WTC11 (cell line): ENCODE measurements at regions not wholly inside any gene's neighbourhood (a gene's known extent, or its start where the extent isn't known, plus 50 kb on each side); places are given as distances from the start of the nearest gene placed in this dataset.

Source experiments
- ATAC-seq: fragments of 200-7000 bp; cut with Tn5 transposase; 2 replicates; pipeline ENCODE4 v1.10.0; 2021; ENCODE audit warnings: mild to moderate bottlenecking, moderate library complexity
- CTCF ChIA-PET: fragments of 300-600 bp; sonication (Branson Sonifier 250); formaldehyde crosslinking; loops from one replicate; lab custom pipeline; 2021; ENCODE audit warnings: antibody characterized with exemption; lab: Charles Lee
- POLR2A ChIA-PET: fragments of 350-600 bp; sonication (Branson Sonifier 250); formaldehyde crosslinking; loops from one replicate; lab custom pipeline; 2021; ENCODE audit warnings: antibody characterized with exemption; lab: Charles Lee
- DNase-seq: peaks from one replicate; pipeline ENCODE4 v3.0.0; 2021; ENCODE audit warnings: low spot score
- H3K27ac Mint-ChIP-seq: 2 replicates; pipeline ENCODE4 v1.8.0; 2021; ENCODE audit warnings: mixed read lengths
- H3K27me3 Mint-ChIP-seq: 2 replicates; pipeline ENCODE4 v1.8.0; 2021; ENCODE audit warnings: low read depth, mild to moderate bottlenecking, moderate library complexity, mixed read lengths
- H3K36me3 Mint-ChIP-seq: 2 replicates; pipeline ENCODE4 v1.8.0; 2021; ENCODE audit warnings: mixed read lengths
- H3K4me1 Mint-ChIP-seq: 2 replicates; pipeline ENCODE4 v1.8.0; 2022; ENCODE audit warnings: mixed read lengths
- H3K4me3 Mint-ChIP-seq: 2 replicates; pipeline ENCODE4 v1.8.0; 2021; ENCODE audit warnings: mild to moderate bottlenecking, moderate library complexity, mixed read lengths
- H3K9me3 Mint-ChIP-seq: 2 replicates; pipeline ENCODE4 v1.8.0; 2021; ENCODE audit warnings: mixed read lengths
- ATF3 ChIP-seq: sonication (generic); formaldehyde crosslinking; conservative IDR thresholded peaks from 2 replicates; pipeline ENCODE4 v1.8.1; 2022; ENCODE audit warnings: mild to moderate bottlenecking, missing genetic modification reagents
- CTCF ChIP-seq: fragments of 200-600 bp; IDR thresholded peaks from 2 replicates; pipeline ENCODE4 v1.8.0; 2022; ENCODE audit warnings: antibody characterized with exemption
- NFE2L1 ChIP-seq: sonication (generic); formaldehyde crosslinking; IDR thresholded peaks from 2 replicates; pipeline ENCODE4 v1.8.1; 2023; ENCODE audit warnings: missing genetic modification reagents
- ZBTB21 ChIP-seq: sonication (generic); formaldehyde crosslinking; IDR thresholded peaks from 2 replicates; pipeline ENCODE4 v1.8.1; 2023; ENCODE audit warnings: mild to moderate bottlenecking, missing genetic modification reagents, borderline replicate concordance
- ZNF138 ChIP-seq: sonication (generic); formaldehyde crosslinking; conservative IDR thresholded peaks from 2 replicates; pipeline ENCODE4 v1.8.1; 2022; ENCODE audit warnings: mild to moderate bottlenecking, moderate library complexity, missing genetic modification reagents
- ZNF416 ChIP-seq: fragments of 250-450 bp; sonication (Bioruptor Pico); IDR thresholded peaks from 2 replicates; pipeline ENCODE4 v1.9.0; 2021; ENCODE audit warnings: mild to moderate bottlenecking, inconsistent platforms
- ZNF532 ChIP-seq: fragments of 250-450 bp; sonication (Bioruptor Pico); IDR thresholded peaks from 2 replicates; pipeline ENCODE4 v1.9.0; 2021; ENCODE audit warnings: mild to moderate bottlenecking, borderline replicate concordance
- TF ChIP-seq, protein P1 (sequence below): fragments of 250-450 bp; sonication (Bioruptor Pico); IDR thresholded peaks from 2 replicates; pipeline ENCODE4 v1.9.0; 2021; ENCODE audit warnings: mild to moderate bottlenecking
- TF ChIP-seq, protein P2 (sequence below): sonication (generic); formaldehyde crosslinking; IDR thresholded peaks from 2 replicates; pipeline ENCODE4 v1.8.1; 2023; ENCODE audit warnings: mild to moderate bottlenecking, missing genetic modification reagents
- TF ChIP-seq, protein P3 (sequence below): sonication (generic); formaldehyde crosslinking; conservative IDR thresholded peaks from 2 replicates; pipeline ENCODE4 v1.8.1; 2023; ENCODE audit warnings: mild to moderate bottlenecking, low read depth, missing genetic modification reagents, moderate library complexity

- H3K27ac Mint-ChIP-seq = no peak overlapping the region
- ATAC-seq = peak; percentile 77
- CTCF ChIA-PET = interaction anchor here (0.6 to 5.0 kb wide), 35 partner anchors 8 to 1225 kb away, joined by 3 to 45 read pairs (median 4); no protein-coding TSS in a partner anchor
These were observed 104.4 kb downstream of the IRX5 start for GRCh38 chr16:55035029-55035428.

More at GRCh38 chr16:55035029-55035428, 104.4 kb downstream of the IRX5 start:
- no peak for TF ChIP-seq ZBTB21
- TF ChIP-seq, protein P1, sequence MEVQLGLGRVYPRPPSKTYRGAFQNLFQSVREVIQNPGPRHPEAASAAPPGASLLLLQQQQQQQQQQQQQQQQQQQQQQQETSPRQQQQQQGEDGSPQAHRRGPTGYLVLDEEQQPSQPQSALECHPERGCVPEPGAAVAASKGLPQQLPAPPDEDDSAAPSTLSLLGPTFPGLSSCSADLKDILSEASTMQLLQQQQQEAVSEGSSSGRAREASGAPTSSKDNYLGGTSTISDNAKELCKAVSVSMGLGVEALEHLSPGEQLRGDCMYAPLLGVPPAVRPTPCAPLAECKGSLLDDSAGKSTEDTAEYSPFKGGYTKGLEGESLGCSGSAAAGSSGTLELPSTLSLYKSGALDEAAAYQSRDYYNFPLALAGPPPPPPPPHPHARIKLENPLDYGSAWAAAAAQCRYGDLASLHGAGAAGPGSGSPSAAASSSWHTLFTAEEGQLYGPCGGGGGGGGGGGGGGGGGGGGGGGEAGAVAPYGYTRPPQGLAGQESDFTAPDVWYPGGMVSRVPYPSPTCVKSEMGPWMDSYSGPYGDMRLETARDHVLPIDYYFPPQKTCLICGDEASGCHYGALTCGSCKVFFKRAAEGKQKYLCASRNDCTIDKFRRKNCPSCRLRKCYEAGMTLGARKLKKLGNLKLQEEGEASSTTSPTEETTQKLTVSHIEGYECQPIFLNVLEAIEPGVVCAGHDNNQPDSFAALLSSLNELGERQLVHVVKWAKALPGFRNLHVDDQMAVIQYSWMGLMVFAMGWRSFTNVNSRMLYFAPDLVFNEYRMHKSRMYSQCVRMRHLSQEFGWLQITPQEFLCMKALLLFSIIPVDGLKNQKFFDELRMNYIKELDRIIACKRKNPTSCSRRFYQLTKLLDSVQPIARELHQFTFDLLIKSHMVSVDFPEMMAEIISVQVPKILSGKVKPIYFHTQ = no peak
- TF ChIP-seq ATF3 (CRISPR knock-in tag) = no peak
- no peak for TF ChIP-seq ZNF532 (CRISPR knock-in tag)
- peak; percentile 65 for TF ChIP-seq CTCF
- no peak for TF ChIP-seq ZNF138
- TF ChIP-seq NFE2L1 (CRISPR knock-in tag) = no peak
- TF ChIP-seq, protein P2, sequence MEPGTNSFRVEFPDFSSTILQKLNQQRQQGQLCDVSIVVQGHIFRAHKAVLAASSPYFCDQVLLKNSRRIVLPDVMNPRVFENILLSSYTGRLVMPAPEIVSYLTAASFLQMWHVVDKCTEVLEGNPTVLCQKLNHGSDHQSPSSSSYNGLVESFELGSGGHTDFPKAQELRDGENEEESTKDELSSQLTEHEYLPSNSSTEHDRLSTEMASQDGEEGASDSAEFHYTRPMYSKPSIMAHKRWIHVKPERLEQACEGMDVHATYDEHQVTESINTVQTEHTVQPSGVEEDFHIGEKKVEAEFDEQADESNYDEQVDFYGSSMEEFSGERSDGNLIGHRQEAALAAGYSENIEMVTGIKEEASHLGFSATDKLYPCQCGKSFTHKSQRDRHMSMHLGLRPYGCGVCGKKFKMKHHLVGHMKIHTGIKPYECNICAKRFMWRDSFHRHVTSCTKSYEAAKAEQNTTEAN (CRISPR knock-in tag) = no peak
- TF ChIP-seq ZNF416 (CRISPR knock-in tag) = peak; percentile 96
- TF ChIP-seq, protein P3, sequence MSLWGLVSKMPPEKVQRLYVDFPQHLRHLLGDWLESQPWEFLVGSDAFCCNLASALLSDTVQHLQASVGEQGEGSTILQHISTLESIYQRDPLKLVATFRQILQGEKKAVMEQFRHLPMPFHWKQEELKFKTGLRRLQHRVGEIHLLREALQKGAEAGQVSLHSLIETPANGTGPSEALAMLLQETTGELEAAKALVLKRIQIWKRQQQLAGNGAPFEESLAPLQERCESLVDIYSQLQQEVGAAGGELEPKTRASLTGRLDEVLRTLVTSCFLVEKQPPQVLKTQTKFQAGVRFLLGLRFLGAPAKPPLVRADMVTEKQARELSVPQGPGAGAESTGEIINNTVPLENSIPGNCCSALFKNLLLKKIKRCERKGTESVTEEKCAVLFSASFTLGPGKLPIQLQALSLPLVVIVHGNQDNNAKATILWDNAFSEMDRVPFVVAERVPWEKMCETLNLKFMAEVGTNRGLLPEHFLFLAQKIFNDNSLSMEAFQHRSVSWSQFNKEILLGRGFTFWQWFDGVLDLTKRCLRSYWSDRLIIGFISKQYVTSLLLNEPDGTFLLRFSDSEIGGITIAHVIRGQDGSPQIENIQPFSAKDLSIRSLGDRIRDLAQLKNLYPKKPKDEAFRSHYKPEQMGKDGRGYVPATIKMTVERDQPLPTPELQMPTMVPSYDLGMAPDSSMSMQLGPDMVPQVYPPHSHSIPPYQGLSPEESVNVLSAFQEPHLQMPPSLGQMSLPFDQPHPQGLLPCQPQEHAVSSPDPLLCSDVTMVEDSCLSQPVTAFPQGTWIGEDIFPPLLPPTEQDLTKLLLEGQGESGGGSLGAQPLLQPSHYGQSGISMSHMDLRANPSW (CRISPR knock-in tag) = no peak
- Mint-ChIP-seq H3K27me3 (no peaks in the 10 kb centered on the region; the same call in 1 of the 2 replicates), H3K9me3 (no peaks in the 10 kb centered on the region), H3K4me1 (no peaks in the 10 kb centered on the region), H3K4me3 (no peak overlapping the region), H3K36me3 (no peaks in the 10 kb centered on the region)
- DNase-seq = peak; percentile 83
- POLR2A ChIA-PET = interaction anchor here (0.6 kb wide), 1 partner anchor 1325 kb away, joined by 3 read pairs; no protein-coding TSS in a partner anchor
